C4-2B (cell line): ENCODE measurements at regions not wholly inside any gene's neighbourhood (a gene's known extent, or its start where the extent isn't known, plus 50 kb on each side); places are given as distances from the start of the nearest gene placed in this dataset.

Experiments used
- ZFX ChIP-seq: fragments of 450-650 bp; IDR thresholded peaks from 2 replicates; pipeline ENCODE4 v1.6.1; 2017
- TF ChIP-seq, protein P1 (sequence below): fragments of 450-650 bp; conservative IDR thresholded peaks from 2 replicates; pipeline ENCODE4 v1.5.1; 2017; ENCODE audit warnings: mild to moderate bottlenecking

DNA sequence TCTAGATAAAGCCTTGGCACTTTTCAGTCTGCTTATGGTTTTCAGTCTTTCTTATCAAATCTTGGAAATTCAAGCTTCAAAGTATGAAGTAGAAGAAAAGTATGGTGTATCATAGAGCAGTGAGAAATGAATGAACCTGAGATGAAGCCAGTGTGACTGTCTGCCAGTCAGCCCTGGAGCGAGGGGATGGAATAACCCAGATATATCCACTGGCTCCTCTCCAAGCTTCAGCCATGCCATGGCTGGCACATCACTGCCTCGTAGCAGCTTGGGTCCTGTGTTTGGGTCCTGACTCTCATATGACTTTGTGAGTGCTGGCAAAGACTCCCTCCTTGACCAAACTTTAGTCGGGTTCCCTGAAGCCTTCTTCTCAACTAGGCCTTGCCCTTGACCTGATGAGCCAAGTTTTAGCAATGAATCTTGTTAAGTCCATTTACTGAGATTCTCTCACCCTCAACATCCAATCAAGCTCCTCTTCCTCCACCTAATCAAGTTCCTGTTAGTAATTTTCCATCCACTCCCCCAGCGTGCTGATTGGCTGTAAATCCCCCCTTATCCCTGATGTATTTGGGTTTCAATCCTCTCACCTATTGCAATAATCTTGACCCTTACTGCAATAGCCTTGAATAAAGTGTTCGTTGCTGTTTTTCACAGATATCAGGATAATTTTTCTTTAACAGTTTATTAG, 62.5 kb upstream of the PRDX6 start:
- TF ChIP-seq, protein P1, sequence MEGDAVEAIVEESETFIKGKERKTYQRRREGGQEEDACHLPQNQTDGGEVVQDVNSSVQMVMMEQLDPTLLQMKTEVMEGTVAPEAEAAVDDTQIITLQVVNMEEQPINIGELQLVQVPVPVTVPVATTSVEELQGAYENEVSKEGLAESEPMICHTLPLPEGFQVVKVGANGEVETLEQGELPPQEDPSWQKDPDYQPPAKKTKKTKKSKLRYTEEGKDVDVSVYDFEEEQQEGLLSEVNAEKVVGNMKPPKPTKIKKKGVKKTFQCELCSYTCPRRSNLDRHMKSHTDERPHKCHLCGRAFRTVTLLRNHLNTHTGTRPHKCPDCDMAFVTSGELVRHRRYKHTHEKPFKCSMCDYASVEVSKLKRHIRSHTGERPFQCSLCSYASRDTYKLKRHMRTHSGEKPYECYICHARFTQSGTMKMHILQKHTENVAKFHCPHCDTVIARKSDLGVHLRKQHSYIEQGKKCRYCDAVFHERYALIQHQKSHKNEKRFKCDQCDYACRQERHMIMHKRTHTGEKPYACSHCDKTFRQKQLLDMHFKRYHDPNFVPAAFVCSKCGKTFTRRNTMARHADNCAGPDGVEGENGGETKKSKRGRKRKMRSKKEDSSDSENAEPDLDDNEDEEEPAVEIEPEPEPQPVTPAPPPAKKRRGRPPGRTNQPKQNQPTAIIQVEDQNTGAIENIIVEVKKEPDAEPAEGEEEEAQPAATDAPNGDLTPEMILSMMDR = no peak
- no peak for TF ChIP-seq ZFX
